Germinal center (tissue), 1 donor: ENCODE measurements at regions not wholly inside any gene's neighbourhood (a gene's known extent, or its start where the extent isn't known, plus 50 kb on each side); places are given as distances from the start of the nearest gene placed in this dataset.

Experiments used
- DNase-seq: peaks from one replicate; pipeline ENCODE4 v3.0.0; 2012; ENCODE audit warnings: mixed read lengths, low spot score

- no peak for DNase-seq
These were observed 391.4 kb downstream of the SH3GL2 start for GRCh38 chr9:17970277-17970676.

- no peak for DNase-seq
These were observed 399.9 kb downstream of the SH3GL2 start for GRCh38 chr9:17978773-17979172.

- DNase-seq, result no peak
These were observed 407.7 kb downstream of the SH3GL2 start for GRCh38 chr9:17986595-17986994.

GRCh38 chr9:17987189-17987588 is 408.3 kb downstream of the SH3GL2 start:
- DNase-seq, result no peak

- no peak for DNase-seq
These were observed 409.6 kb downstream of the SH3GL2 start for GRCh38 chr9:17988489-17988888.

GRCh38 chr9:17990602-17991001 is 411.7 kb downstream of the SH3GL2 start:
- no peak for DNase-seq

- DNase-seq, result no peak
These were observed 414.2 kb downstream of the SH3GL2 start for GRCh38 chr9:17993024-17993423.

- no peak for DNase-seq
These were observed 416.0 kb downstream of the SH3GL2 start for GRCh38 chr9:17994695-17995425.

- no peak for DNase-seq
These were observed 417.9 kb downstream of the SH3GL2 start for GRCh38 chr9:17996728-17997127.

GRCh38 chr9:18002718-18003438 is 424.0 kb downstream of the SH3GL2 start:
- DNase-seq, result no peak

GRCh38 chr9:18006591-18006990 is 427.7 kb downstream of the SH3GL2 start:
- no peak for DNase-seq

GRCh38 chr9:18007621-18008020 is 428.8 kb downstream of the SH3GL2 start:
- DNase-seq, result no peak

- DNase-seq, result no peak
These were observed 431.0 kb downstream of the SH3GL2 start for GRCh38 chr9:18009902-18010301.

GRCh38 chr9:18010492-18010891 is 431.6 kb downstream of the SH3GL2 start:
- DNase-seq, result no peak

GRCh38 chr9:18012170-18012569 is 433.3 kb downstream of the SH3GL2 start:
- no peak for DNase-seq

GRCh38 chr9:18014556-18014955 is 435.7 kb downstream of the SH3GL2 start:
- DNase-seq, result no peak

GRCh38 chr9:18015116-18015515 is 436.2 kb downstream of the SH3GL2 start:
- no peak for DNase-seq

GRCh38 chr9:18017136-18017535 is 438.3 kb downstream of the SH3GL2 start:
- DNase-seq, result no peak

- DNase-seq, result no peak
These were observed 439.4 kb downstream of the SH3GL2 start for GRCh38 chr9:18018221-18018620.

GRCh38 chr9:18018661-18019060 is 439.8 kb downstream of the SH3GL2 start:
- no peak for DNase-seq

GRCh38 chr9:18020121-18020745 is 441.4 kb downstream of the SH3GL2 start:
- DNase-seq, result no peak

GRCh38 chr9:18022642-18023041 is 443.8 kb downstream of the SH3GL2 start:
- no peak for DNase-seq

GRCh38 chr9:18023332-18023731 is 444.5 kb downstream of the SH3GL2 start:
- no peak for DNase-seq
